Stimulated activated CD4-positive, alpha-beta T cell treated with anti-CD3 and anti-CD28 coated beads, Interleukin-4, amount 100 ng/mL, for 24 hours (primary cell): ENCODE measurements at regions not wholly inside any gene's neighbourhood (a gene's known extent, or its start where the extent isn't known, plus 50 kb on each side); places are given as distances from the start of the nearest gene placed in this dataset.

Source experiments
- DNase-seq: peaks from one replicate; pipeline ENCODE4 v3.0.0-alpha.2; 2020

GRCh38 chr9:20291201-20291600 is 331.1 kb downstream of the MLLT3 start:
- DNase-seq = no peak

GRCh38 chr9:20290257-20290656 is 332.0 kb downstream of the MLLT3 start:
- no peak for DNase-seq

- DNase-seq = no peak
These were observed 332.8 kb downstream of the MLLT3 start for GRCh38 chr9:20289423-20290010.

GRCh38 chr9:20286969-20287368 is 335.3 kb downstream of the MLLT3 start:
- no peak for DNase-seq

GRCh38 chr9:20286154-20286700 is 336.1 kb downstream of the MLLT3 start:
- no peak for DNase-seq

- DNase-seq = no peak
These were observed 337.6 kb downstream of the MLLT3 start for GRCh38 chr9:20284601-20285289.

- no peak for DNase-seq
These were observed 342.0 kb downstream of the MLLT3 start for GRCh38 chr9:20280330-20280729.

- DNase-seq = no peak
These were observed 345.5 kb downstream of the MLLT3 start for GRCh38 chr9:20276762-20277161.

GRCh38 chr9:20271723-20272122 is 350.6 kb downstream of the MLLT3 start:
- no peak for DNase-seq

- no peak for DNase-seq
These were observed 351.2 kb downstream of the MLLT3 start for GRCh38 chr9:20271096-20271495.

- DNase-seq = no peak
These were observed 352.1 kb downstream of the MLLT3 start for GRCh38 chr9:20270161-20270560.

- no peak for DNase-seq
These were observed 352.7 kb downstream of the MLLT3 start for GRCh38 chr9:20269620-20270019.

GRCh38 chr9:20264896-20265295 is 357.4 kb downstream of the MLLT3 start:
- DNase-seq = no peak

GRCh38 chr9:20262611-20263010 is 359.7 kb downstream of the MLLT3 start:
- no peak for DNase-seq

- DNase-seq = no peak
These were observed 365.9 kb downstream of the MLLT3 start for GRCh38 chr9:20256284-20256948.

- DNase-seq = no peak
These were observed 367.2 kb downstream of the MLLT3 start for GRCh38 chr9:20255052-20255451.

GRCh38 chr9:20253635-20254034 is 368.7 kb downstream of the MLLT3 start:
- no peak for DNase-seq

- no peak for DNase-seq
These were observed 369.5 kb downstream of the MLLT3 start for GRCh38 chr9:20252778-20253177.

- no peak for DNase-seq
These were observed 371.5 kb downstream of the MLLT3 start for GRCh38 chr9:20250791-20251190.

- DNase-seq = no peak
These were observed 378.0 kb downstream of the MLLT3 start for GRCh38 chr9:20244271-20244670.

GRCh38 chr9:20243841-20244240 is 378.5 kb downstream of the MLLT3 start:
- no peak for DNase-seq

GRCh38 chr9:20242510-20243189 is 379.6 kb downstream of the MLLT3 start:
- DNase-seq = peak; percentile 48

- DNase-seq = no peak
These were observed 381.8 kb downstream of the MLLT3 start for GRCh38 chr9:20240498-20240897.

- DNase-seq = no peak
These were observed 383.4 kb downstream of the MLLT3 start for GRCh38 chr9:20238921-20239320.
